Stimulated activated CD4-positive, alpha-beta T cell treated with anti-CD3 and anti-CD28 coated beads, Interleukin-2, amount 100 ng/mL, for 4 hours (primary cell): ENCODE measurements at regions not wholly inside any gene's neighbourhood (a gene's known extent, or its start where the extent isn't known, plus 50 kb on each side); places are given as distances from the start of the nearest gene placed in this dataset.
"Not testable (repeated sequence)": the region's sequence is repeated elsewhere in the genome, so short reads cannot be mapped to it uniquely, and the experiment has no call there.

Experiments
- DNase-seq: peaks from one replicate; pipeline ENCODE4 v3.0.0-alpha.2; 2020; ENCODE audit warnings: low read depth

- DNase-seq = no peak
These were observed 263.0 kb upstream of the TRIB2 start for GRCh38 chr2:12453731-12454130.

- DNase-seq = no peak
These were observed 261.1 kb upstream of the TRIB2 start for GRCh38 chr2:12455661-12456060.

- DNase-seq = peak; percentile 64
These were observed 260.2 kb upstream of the TRIB2 start for GRCh38 chr2:12456293-12457106.

- no peak for DNase-seq
These were observed 258.9 kb upstream of the TRIB2 start for GRCh38 chr2:12457831-12458230.

GRCh38 chr2:12463189-12463588 lies 253.5 kb upstream of the TRIB2 start:
- no peak for DNase-seq

- no peak for DNase-seq
These were observed 251.1 kb upstream of the TRIB2 start for GRCh38 chr2:12465631-12466135.

GRCh38 chr2:12467303-12467702 lies 249.4 kb upstream of the TRIB2 start:
- no peak for DNase-seq

GRCh38 chr2:12469141-12469561 lies 247.6 kb upstream of the TRIB2 start:
- DNase-seq = no peak

GRCh38 chr2:12472265-12472664 lies 244.5 kb upstream of the TRIB2 start:
- DNase-seq = not testable (repeated sequence)

- no peak for DNase-seq
These were observed 238.3 kb upstream of the TRIB2 start for GRCh38 chr2:12478151-12479064.

- DNase-seq = no peak
These were observed 237.6 kb upstream of the TRIB2 start for GRCh38 chr2:12479065-12479601.

GRCh38 chr2:12484536-12485115 lies 232.1 kb upstream of the TRIB2 start:
- DNase-seq = no peak

GRCh38 chr2:12486205-12487118 lies 230.3 kb upstream of the TRIB2 start:
- DNase-seq = no peak

- no peak for DNase-seq
These were observed 229.3 kb upstream of the TRIB2 start for GRCh38 chr2:12487253-12488004.

GRCh38 chr2:12488352-12489318 lies 228.1 kb upstream of the TRIB2 start:
- no peak for DNase-seq

- DNase-seq = no peak
These were observed 226.1 kb upstream of the TRIB2 start for GRCh38 chr2:12490641-12491040.

- not testable (repeated sequence) for DNase-seq
These were observed 224.4 kb upstream of the TRIB2 start for GRCh38 chr2:12492360-12492759.

GRCh38 chr2:12493031-12493513 lies 223.7 kb upstream of the TRIB2 start:
- DNase-seq = peak; percentile 33
